Upper lobe of left lung (tissue), 4 donors: ENCODE measurements at regions not wholly inside any gene's neighbourhood (a gene's known extent, or its start where the extent isn't known, plus 50 kb on each side); places are given as distances from the start of the nearest gene placed in this dataset.

Experiments used
- EP300 ChIP-seq, 4 donors: sonication (generic); formaldehyde crosslinking; IDR thresholded peaks; one replicate each; pipeline ENCODE4 v1.5.1; 2017; ENCODE audit warnings: antibody characterized with exemption in 4 of 4, control low read depth in 2 of 4
- POLR2A ChIP-seq, 4 donors: fragments of 450-650 bp; IDR thresholded peaks; one replicate each; pipeline ENCODE4 v1.5.1; 2016 to 2017; ENCODE audit warnings: antibody characterized with exemption in 4 of 4, mild to moderate bottlenecking in 2 of 4
- POLR2AphosphoS5 ChIP-seq, 2 donors: sonication (generic); formaldehyde crosslinking; IDR thresholded peaks; one replicate each; pipeline ENCODE4 v1.5.1; 2017; ENCODE audit warnings: antibody characterized with exemption in 2 of 2
- TF ChIP-seq, protein P1 (sequence below), 6 experiments: fragments of 450-650 bp in 4 of 6; fragments of 200-600 bp in 2 of 6; sonication (generic) in 2 of 6; IDR thresholded peaks; one replicate each; pipeline ENCODE4 v1.5.1; 2016 to 2019; ENCODE audit warnings: antibody characterized with exemption in 6 of 6

DNA sequence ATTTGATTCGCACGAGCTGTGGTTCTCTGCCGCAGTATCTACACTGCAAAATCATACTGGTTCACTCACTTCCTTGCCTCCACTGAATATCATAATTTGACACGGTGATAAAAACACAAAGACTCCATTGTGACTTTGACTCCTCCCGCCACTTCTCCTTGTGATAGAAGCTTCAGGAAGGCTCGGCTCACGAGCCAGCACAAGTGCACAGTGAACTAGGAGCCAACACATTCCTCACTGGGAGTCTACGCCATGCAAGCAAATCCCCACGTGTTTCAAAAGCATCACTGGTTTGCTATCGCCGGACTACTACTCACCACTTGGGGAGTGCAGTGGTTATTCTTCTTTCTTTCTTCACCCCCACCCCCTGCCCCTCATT, 293.3 kb upstream of the PARD3B start:
- TF ChIP-seq POLR2AphosphoS5 (IDR thresholded peaks at IDR 0.05) (no peak), POLR2A (IDR thresholded peaks at IDR 0.05) (no peak), EP300 (IDR thresholded peaks at IDR 0.05) (no peak)
- TF ChIP-seq, protein P1, sequence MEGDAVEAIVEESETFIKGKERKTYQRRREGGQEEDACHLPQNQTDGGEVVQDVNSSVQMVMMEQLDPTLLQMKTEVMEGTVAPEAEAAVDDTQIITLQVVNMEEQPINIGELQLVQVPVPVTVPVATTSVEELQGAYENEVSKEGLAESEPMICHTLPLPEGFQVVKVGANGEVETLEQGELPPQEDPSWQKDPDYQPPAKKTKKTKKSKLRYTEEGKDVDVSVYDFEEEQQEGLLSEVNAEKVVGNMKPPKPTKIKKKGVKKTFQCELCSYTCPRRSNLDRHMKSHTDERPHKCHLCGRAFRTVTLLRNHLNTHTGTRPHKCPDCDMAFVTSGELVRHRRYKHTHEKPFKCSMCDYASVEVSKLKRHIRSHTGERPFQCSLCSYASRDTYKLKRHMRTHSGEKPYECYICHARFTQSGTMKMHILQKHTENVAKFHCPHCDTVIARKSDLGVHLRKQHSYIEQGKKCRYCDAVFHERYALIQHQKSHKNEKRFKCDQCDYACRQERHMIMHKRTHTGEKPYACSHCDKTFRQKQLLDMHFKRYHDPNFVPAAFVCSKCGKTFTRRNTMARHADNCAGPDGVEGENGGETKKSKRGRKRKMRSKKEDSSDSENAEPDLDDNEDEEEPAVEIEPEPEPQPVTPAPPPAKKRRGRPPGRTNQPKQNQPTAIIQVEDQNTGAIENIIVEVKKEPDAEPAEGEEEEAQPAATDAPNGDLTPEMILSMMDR (IDR thresholded peaks at IDR 0.05): no peak
